SH-SY5Y (cell line): ENCODE measurements at regions not wholly inside any gene's neighbourhood (a gene's known extent, or its start where the extent isn't known, plus 50 kb on each side); places are given as distances from the start of the nearest gene placed in this dataset.

Source experiments
- GATA2 ChIP-seq: IDR thresholded peaks from 2 replicates; pipeline ENCODE4 v1.6.1; 2011; ENCODE audit warnings: mild to moderate bottlenecking, low read depth, low read length
- GATA3 ChIP-seq: IDR thresholded peaks from 2 replicates; pipeline ENCODE4 v1.6.1; 2011; ENCODE audit warnings: low read depth, mild to moderate bottlenecking, low read length, moderate library complexity

DNA sequence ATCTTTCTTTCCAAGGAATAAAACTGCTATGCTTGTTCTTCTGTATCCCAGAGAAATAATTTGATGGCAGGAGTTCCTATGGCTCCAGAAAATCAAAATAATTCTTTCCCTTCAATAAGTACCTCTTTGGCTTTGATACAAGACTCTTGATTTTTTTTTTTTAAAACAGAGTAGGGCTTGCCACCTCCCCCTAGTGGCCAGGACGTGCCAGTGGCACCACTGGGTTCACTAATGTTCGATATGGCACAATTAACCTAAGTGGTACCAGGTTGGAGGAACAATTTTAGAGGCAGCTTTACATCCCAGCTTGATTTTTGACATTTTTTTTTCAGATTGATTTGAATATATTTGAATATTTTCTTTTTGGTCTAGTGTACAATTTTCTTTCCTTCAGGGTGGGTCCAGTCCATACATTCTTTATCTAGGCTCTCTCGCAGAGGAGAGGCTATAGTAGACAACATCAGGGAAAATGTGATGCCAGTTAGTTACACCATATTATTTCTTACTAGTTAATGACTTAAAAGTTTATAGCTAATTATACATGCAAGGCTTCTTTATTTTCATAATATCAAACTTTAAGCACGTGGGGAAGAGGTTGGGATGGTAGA, 330.9 kb downstream of the S1PR1 start:
- TF ChIP-seq GATA2 (no peak), GATA3 (no peak)

DNA sequence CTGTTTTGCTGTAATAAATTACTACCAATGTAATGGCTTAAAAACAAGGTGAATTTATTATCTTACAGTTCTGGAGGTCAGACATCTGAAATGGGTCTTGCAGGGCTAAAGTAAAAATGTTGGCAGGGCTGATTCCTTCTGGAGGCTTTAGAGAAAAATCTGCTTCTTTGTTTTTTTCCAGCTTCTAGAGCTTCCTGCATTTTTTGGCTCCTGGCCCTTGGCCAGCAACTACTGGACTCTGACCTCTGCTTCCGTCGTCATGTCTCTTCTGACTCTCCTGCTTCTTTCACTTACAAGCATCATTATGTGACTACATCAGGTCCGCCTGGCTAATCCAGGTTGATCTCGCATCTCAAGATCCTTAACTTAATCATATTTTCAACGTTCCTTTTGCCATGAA, 350.9 kb downstream of the S1PR1 start:
- TF ChIP-seq GATA3: no peak
- TF ChIP-seq GATA2: no peak

DNA sequence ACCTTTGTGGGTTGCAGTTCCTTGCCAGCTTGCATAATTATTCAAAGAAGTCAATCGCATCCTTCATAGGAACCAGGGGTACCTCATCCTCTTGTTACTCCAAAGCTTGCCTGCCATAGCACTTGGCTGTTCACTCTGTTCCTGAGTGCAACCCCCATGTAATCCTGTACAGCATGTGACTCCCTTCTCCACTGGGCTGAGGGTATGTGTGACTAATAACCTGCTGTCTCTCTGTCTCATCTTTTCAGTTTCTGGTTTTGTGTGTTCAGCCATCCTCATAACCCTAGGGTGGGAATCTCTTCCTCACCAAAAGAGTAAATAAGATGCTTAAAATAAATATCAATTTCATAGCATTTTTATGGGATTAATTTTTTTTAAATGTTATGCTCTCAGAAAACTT, 351.9 kb downstream of the S1PR1 start:
- TF ChIP-seq GATA3 (no peak), GATA2 (no peak)

DNA sequence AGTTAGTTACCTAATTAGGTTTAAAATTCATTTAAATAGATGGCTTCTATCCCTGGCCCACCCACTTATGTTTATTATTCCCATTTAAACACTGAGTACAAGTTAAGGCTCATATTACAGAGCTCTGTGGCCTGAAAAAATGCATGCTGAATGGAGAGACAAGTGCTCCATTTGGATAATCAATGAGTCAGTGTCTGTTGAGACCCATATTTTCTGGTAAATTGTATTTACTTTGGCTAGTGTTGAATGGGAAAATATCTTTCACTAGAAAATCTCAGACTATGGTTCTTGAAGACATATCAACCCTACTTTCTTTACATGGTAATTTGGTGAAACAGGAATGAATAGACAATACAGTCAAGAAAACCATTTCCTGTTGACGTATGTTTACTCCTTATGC, 356.0 kb downstream of the S1PR1 start:
- TF ChIP-seq GATA3: no peak
- no peak for TF ChIP-seq GATA2

DNA sequence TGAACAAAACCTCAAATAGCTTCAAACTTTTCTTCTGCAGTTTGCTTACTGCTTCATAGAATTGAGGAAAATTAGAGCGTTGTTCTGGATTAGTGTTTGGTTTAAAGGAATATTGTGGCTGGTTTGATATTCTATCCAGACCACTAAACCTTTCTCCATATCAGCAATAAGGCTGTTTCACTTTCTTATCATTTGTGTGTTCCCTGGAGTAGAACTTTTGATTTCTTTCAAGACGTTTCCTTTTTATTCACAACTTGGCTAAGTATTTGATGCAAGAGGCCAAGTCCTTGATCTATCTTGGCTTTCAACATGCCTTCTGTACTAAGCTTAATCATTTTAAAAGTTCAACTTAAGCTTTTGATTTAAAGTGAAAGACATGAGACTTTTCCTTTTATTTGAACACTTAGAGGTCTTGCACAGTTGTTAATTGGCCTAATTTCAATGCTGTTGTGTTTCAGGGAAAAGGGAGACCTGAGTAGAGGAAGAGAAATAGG, 359.1 kb downstream of the S1PR1 start:
- TF ChIP-seq GATA2 (no peak), GATA3 (no peak)

DNA sequence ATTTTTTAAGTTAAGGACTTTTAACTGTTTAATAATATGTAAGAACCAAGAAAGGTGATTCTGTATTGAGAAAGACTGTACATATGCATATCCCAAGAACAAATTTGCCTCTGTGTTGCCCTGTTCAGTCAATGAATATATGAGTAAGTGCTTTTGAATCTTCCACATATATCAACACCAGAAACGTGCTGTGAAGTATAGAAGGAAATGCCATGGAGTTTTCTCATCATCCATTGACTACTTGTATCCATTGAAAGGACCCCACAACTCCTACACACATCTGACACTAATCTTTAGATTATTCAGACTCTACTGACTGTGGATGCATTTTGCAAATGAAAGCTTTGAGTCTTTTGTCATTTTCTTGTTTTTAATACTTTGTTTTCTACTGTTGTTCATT, 366.9 kb downstream of the S1PR1 start:
- no peak for TF ChIP-seq GATA3
- no peak for TF ChIP-seq GATA2

DNA sequence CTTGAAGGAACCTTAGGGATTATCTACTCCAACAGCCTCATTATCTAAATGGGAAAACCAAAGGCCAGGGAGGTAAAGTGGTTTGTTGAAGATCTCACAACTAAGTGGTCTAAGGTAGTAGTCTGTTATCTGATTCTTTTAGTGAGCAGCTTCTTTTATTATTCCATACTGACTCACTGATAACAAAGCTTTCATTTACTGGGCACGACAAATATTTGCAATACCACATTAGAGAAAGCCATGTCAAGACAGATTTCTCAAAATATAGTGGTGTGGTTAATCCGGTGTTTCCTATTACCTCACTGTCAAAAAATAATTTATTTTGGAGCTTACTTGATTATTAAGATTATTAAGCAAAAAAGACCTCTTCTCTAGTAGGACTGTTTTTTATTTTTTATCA, 369.1 kb downstream of the S1PR1 start:
- TF ChIP-seq GATA3 (no peak), GATA2 (no peak)

DNA sequence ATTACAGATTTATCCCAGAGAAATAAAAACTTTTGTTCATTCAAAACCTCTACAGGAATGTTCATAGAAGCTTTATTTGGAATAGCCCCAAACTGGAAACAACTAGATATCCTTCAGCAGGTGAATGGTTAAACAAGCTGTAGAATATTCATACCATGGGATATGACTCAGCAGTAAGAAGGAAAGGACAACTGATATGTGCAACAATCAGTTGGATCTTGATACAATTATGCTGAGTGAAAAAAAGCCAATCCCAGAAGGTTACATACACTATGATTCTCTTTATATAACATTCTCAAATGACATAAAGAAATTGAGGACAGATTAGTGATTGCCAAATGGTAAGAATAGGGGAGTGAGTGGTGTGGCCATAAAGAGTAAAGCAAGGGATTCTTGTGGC, 376.7 kb downstream of the S1PR1 start:
- TF ChIP-seq GATA3 (no peak), GATA2 (no peak)

DNA sequence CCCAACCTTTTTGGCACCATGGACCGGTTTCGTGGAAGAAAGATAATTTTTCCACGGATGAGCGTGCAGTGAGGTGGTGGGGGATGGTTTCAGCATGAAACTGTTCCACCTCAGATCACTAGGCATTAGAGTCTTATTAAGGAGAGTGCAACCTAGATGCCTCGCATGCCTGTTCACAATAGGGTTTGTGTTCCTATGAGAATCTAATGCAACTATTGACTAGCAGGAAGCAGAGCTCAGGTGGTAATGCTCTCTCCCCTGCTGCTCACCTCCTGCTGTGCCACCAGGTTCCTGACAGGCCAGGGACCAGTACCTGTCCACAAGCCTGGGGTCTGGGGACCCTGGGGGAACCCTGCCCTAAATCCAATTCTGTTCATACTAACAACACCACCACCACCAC, 377.8 kb downstream of the OLFM3 start:
- TF ChIP-seq GATA3: no peak
- no peak for TF ChIP-seq GATA2

DNA sequence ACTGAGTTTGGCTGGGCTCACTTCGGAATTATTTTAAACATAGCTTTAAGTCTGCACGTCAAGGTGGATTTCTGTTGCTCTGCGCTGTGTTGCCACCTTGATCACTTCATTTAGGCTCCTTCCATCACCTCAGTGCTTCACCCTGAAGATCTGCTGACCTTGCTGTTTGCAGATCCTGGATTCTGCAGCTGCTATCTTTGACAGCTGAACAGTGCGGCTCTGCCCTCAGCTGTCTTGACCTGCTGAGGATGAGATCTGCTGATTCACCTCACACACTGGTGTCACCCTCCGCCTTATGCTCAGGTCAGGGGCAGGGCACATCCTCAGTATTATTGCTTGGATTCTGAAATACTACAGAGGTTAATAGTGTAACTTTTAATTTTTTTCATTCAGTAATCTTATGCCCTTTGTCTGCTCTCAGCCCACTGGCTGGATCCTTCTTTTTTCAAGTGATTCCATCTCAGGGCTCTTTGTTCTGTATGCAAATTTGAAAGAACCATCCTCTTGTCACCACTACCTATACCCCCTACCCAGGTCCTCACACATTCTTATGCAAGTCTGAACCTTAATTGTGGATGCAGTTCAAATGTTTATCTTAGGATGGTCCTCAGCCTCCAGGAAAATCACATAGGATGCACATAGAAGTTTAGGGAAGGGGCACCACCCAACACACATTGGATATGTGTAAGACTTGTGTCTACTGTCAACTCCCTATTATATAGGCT, 364.0 kb downstream of the OLFM3 start:
- TF ChIP-seq GATA3 (no peak), GATA2 (no peak)

DNA sequence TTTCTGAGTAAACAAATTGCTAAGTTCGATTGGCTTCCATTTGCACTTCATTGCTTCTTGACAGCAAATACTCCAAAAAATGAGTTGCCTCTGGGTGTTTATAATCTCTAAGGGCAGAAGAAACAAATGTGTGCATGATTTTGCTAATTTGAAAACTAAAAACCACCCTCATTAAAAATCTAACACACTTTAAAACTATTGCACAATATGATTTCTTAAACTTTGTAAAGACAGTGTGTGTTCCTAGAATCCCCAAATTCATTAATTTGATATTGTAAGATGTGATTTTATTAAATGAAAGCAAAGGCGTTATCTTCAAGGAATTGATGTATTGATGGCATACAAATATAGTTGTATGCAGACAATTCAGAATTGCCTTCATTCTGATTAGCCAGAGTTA, 350.9 kb downstream of the OLFM3 start:
- no peak for TF ChIP-seq GATA2
- TF ChIP-seq GATA3: no peak

DNA sequence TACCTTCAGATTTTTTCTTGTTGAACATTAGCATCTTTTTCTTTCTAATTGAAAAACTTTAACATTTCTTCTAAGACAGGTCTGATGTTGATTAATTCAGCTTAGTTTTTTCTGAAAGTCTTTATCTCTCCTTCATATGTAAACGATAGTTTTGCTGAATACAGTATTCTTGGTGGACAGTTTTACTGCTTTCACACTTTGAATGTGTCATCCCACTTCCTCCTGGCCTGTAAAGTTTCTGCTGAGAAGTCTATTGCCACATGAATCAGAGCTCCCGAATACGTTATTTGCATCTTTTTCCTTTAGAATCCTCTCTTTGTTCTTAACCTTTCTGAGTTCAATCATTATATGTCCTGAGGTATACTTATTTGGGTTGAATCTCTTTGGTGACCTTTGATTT, 344.2 kb downstream of the OLFM3 start:
- TF ChIP-seq GATA2: no peak
- TF ChIP-seq GATA3: no peak

DNA sequence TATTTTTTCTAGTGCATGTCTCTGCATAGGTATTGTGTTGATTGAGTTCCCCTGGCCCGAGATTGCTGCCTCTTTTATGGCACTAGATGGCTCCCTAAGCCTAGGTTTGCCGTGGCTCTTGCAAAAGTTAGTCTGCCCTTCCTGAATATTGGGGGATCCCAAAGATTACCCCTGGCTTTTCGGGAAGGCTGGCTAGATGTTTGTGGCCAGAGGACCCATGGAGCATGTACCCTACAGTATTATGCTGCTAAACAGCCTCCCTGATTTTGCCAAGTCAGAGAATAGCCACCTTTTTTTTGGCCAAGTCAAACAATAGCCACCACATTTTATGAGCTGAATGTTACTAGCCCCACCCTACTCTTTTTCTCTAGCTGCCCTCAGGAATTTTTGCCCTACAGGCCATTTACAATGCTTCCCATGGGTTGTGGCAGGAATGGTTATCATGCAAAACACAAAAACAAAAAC, 343.2 kb downstream of the OLFM3 start:
- TF ChIP-seq GATA2 (no peak), GATA3 (no peak)

DNA sequence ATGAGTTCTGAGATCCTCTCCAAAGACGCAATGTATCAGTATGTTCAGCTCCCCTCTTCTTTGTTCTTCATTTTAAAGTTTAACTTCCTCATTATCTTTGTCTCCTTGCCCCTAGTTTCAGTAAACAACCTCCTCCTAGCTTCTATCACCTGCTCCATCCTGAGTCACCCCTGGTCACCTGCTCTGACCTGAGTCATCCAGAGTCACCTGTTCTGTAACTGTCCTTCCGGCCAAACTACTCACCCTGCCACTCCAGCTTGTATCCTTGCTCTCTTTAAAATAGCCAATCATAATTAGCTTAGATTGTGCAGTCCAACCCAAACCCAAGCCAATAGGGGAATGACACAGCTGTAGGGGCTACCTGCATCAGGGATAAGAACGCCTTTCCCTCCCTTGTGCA, 332.0 kb downstream of the OLFM3 start:
- no peak for TF ChIP-seq GATA2

DNA sequence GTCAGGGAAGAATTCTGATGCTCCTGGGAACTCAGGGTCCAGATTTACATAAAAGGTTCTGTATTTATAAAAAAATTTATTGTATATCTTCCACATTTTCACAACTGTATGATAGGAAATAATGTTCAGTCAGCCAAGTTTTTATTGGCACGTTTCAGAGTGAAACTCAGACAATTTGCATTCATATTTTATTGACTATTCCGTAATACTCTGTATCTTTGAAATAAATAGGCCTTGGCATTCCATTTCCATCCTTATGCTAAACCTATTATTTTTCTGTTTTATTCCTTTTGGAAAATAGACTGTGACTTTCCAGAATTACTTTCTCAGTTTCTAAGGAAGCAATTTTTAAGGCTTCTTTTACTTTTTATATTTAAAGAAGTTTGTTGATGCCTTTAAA, 329.0 kb downstream of the OLFM3 start:
- TF ChIP-seq GATA2 (no peak), GATA3 (no peak)

DNA sequence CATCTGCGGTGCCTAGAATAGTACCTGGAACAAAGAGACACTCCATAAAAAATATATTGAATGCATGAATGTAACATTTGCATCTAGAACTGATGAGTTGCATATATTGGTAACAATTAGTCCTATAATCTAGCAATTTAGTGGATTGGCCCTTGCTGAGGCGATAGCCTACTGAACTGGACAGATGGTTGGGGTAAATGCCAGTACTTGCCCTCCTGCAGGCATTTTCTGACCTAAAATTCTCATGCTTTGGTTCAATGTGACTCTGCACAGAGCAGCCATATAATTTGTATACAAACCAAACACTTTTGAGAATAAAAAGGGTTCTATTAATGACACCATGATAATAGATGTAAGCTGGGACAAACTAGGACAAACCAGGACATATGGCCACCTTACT, 313.6 kb downstream of the OLFM3 start:
- TF ChIP-seq GATA3: no peak

DNA sequence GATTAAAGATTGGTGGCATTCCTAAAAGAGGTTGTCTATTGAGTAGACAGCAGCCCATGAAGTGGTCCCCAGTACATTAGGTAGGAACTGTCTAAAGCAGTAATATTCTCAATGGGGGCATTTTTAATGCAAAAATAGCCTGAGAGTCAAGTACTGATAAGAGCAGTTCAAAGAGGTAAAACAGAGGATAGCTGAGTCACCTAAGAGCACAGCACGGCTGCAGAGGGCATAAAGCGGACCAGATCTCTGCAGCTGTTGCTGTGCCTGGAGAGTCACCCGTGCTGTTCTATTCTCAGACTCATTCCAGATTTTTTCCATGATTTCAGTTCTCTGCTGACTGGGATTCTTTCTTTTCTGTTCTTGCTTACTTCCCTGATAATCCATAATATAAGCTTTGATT, 313.2 kb downstream of the OLFM3 start:
- TF ChIP-seq GATA3 (no peak), GATA2 (no peak)
